ENCODE measurements at regions not wholly inside any gene's neighbourhood (a gene's known extent, or its start where the extent isn't known, plus 50 kb on each side); places are given as distances from the start of the nearest gene placed in this dataset.
"Not testable (repeated sequence)": the region's sequence is repeated elsewhere in the genome, so short reads cannot be mapped to it uniquely, and the experiment has no call there.

DNA sequence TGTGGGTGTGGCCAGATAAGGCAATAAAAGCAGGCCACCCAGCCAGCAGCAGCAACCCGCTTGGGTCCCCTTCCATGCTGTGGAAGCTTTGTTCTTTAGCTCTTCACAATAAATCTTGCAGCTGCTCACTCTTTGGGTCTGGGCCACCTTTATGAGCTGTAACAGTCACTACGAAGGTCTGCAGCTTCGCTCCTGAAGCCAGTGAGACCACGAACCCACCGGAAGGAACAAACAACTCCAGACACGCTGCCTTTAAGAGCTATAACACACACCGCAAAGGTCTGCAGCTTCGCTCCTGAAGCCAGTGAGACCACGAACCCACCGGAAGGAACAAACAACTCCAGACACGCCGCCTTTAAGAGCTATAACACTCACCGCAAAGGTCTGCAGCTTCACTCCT is 172.1 kb upstream of the AGTR1 start:
- peak; percentile 29 for DNase-seq

DNA sequence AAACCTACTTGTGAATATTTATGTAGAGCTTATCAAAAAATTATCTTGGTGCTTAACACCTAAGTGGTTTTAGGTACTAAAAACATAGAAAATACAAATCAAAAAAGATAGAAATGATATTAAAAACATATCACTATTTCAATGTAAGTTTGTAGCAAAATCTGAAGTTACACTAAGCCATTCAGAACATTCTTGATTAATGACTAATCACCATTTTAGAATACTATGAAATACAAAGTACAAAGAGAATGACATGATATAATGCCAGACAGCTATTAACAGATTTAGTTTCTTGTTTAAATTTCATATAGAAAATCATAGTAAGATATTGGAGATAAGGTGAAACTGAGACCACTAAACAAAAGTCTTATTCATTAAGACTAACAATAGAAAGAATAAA is 169.7 kb upstream of the AGTR1 start:
- DNase-seq, result no peak

GRCh38 chr3:148531836-148532235 is 165.9 kb upstream of the AGTR1 start:
- no peak for DNase-seq

- DNase-seq, result no peak
Observed at GRCh38 chr3:148532326-148532725, 165.4 kb upstream of the AGTR1 start.

- DNase-seq, result no peak
Observed at GRCh38 chr3:148532774-148533173, 164.9 kb upstream of the AGTR1 start.

- no peak for DNase-seq
Observed at GRCh38 chr3:148534089-148534988, 163.4 kb upstream of the AGTR1 start.

DNA sequence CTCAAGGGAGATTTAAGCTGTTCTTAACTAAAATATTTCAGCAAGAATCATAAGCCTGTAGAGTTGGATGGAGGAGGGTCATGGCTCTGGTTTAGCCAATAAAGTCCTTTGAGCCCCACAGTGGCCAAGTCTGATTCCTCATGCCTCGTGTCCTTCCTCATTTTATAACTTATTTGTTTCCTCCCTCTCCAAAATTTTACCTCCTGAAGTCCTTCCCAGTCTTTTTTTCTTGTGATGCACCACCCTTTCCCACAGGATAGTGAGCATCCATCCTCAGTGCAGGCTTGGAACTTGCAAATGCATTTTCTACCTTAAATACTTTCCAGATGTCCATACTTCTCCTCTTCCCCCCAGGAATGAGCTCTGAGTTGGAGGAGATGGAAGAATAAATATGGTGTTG is 162.7 kb upstream of the AGTR1 start:
- no peak for DNase-seq

GRCh38 chr3:148540266-148540665 is 157.4 kb upstream of the AGTR1 start:
- no peak for DNase-seq

DNA sequence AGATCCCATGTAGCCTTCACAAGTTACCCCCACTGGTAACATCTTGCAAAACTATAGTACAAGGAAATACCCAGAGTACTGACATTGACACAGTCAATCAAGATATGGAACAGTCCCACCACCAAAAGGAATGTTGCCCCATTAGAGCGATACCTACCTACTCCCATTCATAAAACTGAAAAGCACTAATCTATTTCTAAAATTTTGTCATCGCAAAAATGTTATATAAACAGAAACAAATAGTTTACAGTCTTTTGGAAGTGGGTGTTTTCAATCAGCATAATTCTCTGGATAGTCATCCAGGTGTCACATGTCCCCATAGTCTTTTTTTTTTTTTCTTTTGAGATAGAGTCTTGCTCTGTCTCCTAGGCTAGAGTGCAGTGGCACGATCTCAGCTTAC is 156.9 kb upstream of the AGTR1 start:
- no peak for DNase-seq

- no peak for DNase-seq
Observed at GRCh38 chr3:148546959-148547358, 150.7 kb upstream of the AGTR1 start.

GRCh38 chr3:148551767-148552260 is 145.9 kb upstream of the AGTR1 start:
- DNase-seq, result no peak

DNA sequence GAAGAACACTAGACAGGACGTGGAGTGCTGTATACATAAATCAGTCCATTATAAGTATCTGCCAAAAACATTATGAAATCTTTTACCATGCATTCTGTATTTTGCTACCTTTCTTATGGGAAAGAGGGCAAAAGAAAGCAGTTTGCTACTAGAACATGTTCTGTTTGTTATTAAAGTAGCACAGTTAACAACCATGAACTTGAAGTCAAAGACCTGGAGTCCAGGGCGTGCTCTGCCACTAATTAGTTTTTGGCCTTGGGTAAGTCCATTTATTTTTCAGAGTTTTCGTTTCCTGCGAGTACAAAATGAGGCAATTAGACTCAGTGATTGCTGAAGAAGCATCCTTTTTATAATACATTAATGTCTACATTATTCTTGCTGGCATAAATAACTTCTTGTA is 143.3 kb upstream of the AGTR1 start:
- no peak for DNase-seq

DNA sequence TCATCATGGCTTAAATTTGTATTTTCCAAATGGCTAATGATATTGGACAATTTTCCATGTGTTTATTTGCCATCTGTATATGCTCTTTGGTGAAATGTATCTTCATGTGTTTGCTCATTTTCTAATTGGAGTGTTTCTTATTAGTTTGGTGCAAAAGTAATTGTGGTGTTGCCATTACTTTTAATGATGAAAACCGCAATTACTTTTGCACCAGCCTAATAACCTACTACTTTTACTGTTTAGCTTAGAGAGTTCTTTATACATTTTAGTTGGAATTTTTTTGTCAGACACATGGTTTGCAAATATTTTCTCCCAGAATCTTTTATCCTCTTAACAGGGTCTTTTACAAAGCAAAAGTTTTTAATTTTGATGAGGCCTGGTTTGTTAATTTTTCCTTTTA is 141.0 kb upstream of the AGTR1 start:
- no peak for DNase-seq

DNA sequence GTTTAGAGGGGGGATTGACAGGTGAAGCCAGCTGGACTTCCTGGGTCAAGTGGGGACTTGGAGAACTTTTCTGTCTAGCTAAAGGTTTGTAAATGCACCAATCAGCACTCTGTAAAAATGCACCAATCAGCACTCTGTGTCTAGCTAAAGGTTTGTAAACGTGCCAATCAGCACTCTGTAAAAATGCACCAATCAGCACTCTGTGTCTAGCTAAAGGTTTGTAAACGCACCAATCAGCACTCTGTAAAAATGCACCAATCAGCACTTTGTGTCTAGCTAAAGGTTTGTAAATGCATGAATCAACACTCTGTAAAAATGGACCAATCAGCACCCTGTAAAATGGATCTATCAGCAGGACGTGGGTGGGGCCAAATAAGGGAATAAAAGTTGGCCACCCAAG is 120.1 kb upstream of the AGTR1 start:
- DNase-seq, result not testable (repeated sequence)

DNA sequence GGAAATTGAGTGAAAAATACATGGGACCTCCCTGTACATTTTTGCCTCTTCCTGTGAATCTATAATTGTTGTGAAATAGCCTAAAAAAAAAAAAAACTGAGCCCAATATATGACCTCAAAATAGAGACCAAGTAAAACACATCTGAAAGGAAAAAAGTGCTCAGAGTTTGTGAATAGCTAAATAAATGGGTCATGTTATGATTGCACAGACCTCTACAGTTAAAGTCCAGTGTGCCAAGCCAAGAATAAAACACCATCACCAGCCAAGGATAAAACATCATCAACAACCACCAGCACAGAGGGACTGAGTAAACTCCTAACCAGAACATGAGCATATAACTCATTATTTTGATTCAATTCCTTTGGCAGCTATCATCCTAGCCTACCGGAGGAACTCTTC is 115.6 kb upstream of the AGTR1 start:
- no peak for DNase-seq

- DNase-seq, result no peak
Observed at GRCh38 chr3:148583793-148584192, 113.9 kb upstream of the AGTR1 start.

DNA sequence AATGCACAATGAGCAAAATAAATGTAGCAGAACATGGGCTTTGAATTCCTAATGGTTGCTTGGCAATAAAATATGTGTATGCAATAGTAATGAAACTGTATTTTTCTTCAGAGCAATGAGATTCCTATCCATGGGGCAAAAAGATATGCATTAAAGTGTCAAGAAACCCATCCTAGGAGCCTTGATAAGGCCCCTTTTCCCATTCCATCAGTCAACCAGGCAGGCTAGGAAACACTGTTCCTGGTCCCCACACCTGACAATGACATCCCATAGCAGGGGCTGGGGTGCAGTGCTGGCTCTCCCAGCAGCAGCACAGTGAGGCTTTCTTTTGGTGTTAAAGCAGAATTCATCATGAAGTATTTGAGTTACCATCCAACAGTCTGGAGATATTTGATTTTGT is 113.3 kb upstream of the AGTR1 start:
- DNase-seq, result no peak

- DNase-seq, result no peak
Observed at GRCh38 chr3:148585671-148586379, 111.9 kb upstream of the AGTR1 start.

GRCh38 chr3:148588291-148588690 is 109.4 kb upstream of the AGTR1 start:
- no peak for DNase-seq

DNA sequence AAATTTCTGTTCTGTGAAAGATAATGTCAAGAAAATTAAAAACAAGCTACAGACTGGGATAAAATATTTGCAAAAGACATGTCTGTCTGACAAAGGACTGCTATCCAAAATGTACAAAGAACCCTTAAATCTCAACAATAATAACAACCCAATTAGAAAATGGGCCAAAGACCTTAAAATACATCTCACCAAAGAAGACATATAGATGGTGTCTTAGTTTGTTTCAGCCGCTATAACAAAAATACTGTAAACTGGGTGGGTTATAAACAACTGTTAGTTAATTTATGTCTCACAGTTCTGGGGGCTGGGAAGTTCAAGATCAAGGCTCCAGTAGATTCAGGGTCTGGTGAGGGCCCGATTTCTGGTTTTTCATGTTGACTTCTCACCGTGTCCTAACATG is 106.2 kb upstream of the AGTR1 start:
- no peak for DNase-seq

GRCh38 chr3:148598619-148599018 is 99.1 kb upstream of the AGTR1 start:
- no peak for DNase-seq

DNA sequence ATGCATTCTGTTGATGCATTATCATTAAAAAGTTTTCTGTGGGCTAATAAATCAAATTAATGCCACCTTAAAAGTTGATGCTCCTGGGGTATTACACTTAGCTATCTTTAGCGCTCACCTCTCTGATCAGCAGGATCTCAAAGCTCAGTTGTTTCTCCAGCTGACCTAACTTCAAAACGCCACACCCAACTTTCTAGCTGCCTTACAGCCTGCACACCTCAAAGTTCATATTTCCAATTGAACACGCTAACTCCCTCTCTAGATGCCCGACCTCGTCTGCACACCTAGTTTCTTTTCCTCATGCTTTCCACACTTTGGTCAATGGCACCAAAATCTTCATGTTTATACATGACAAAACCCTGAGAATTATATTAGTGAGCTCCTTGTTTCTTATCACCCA is 98.2 kb upstream of the AGTR1 start:
- DNase-seq, result no peak

GRCh38 chr3:148600440-148600839 is 97.3 kb upstream of the AGTR1 start:
- no peak for DNase-seq
